HG03432 (cell line): ENCODE measurements at regions not wholly inside any gene's neighbourhood (a gene's known extent, or its start where the extent isn't known, plus 50 kb on each side); places are given as distances from the start of the nearest gene placed in this dataset.
"Not testable (repeated sequence)": the region's sequence is repeated elsewhere in the genome, so short reads cannot be mapped to it uniquely, and the experiment has no call there.

Experiments used
- ATAC-seq: cut with Tn5 transposase; IDR thresholded peaks from one replicate; pipeline ENCODE4 v1.9.1; 2021; ENCODE audit warnings: mild to moderate bottlenecking, moderate library complexity; ENCODE audit not compliant: unreplicated experiment

GRCh38 chr10:63003816-63004453, 129.2 kb upstream of the NRBF2 start:
- ATAC-seq = no peak

DNA sequence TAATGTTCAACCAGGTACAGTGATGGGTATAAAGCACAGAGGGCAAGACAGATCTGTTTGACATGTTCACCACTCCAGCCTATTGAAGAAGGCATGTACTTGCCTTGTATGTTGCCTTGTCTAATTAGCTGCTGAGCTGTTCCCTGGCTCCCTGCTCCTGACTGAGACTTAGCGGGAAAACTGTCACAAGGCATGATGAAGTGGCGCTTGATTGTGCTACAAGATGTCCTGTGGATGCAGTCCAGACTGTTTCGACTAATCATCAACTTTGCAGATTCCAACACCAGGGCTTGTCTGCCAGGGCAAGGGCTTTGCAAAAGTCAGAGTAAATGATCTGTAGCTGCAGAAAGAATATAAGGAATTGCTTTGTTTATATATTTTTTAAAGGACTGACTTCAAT, 136.2 kb upstream of the NRBF2 start:
- no peak for ATAC-seq

- no peak for ATAC-seq
Observed at GRCh38 chr10:62996516-62996915, 136.6 kb upstream of the NRBF2 start.

DNA sequence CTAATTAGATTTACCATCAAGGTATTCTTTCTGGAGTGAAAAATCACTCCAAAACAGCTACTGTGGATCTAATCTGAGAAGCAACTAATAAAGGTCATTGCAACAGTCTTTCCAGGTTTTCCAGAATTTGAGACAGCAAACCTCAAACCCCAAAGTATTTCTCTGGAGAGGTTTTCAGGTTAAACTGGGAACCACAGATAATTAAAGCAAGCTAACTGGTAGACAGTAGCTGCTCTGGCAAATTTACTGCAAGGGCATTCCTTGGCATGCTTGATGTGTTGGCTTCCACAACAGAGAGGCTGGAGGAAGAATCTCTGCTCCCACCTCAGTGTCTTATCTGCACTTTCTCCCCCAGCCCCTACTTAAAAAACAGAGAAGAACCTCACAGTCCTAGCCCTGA, 140.0 kb upstream of the NRBF2 start:
- ATAC-seq = no peak

GRCh38 chr10:62992145-62992721, 140.9 kb upstream of the NRBF2 start:
- ATAC-seq = peak; percentile 78

DNA sequence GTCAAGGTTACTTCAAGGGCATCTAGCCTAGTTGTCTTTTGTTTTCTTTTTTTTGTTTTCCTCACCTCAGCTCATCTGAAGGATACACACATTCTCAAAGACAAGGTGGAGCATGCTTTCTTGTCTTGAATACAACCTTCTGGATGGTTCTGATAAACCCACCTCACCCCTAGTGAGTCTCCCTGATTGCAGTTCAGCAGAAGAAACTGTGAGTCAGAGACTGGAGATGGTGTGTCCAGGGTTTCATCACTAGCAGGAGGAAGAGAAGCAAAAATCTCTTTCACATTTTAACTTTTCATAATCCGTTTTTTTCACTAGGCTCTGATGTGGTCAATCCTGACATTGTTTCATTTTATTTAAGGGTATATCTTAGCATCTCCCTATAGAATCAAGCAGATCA, 143.0 kb upstream of the NRBF2 start:
- no peak for ATAC-seq

- ATAC-seq = no peak
Observed at GRCh38 chr10:62985807-62986600, 147.1 kb upstream of the NRBF2 start.

- ATAC-seq = no peak
Observed at GRCh38 chr10:62981096-62981495, 152.0 kb upstream of the NRBF2 start.

GRCh38 chr10:62980687-62981086, 152.4 kb upstream of the NRBF2 start:
- ATAC-seq = no peak

- ATAC-seq = no peak
Observed at GRCh38 chr10:62979921-62980320, 153.2 kb upstream of the NRBF2 start.

DNA sequence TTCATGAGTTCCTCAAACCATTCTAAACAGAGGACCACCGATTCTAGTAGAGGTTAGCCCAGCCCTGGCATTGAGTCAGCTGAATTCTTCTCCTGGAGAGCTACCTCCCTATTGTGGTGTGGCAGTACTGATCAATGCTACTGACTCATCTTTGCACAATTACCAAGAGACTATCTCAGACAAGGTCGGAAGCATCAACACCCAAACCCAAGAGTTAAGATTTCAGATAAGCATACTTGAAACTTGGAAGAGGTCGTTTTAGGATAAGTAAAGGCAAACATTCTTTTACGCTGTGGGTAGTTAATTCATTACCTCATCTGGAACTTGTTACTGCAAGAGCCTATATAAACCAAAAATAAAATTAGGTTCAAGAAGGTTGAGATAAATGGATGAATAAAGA, 154.6 kb upstream of the NRBF2 start:
- ATAC-seq = no peak

DNA sequence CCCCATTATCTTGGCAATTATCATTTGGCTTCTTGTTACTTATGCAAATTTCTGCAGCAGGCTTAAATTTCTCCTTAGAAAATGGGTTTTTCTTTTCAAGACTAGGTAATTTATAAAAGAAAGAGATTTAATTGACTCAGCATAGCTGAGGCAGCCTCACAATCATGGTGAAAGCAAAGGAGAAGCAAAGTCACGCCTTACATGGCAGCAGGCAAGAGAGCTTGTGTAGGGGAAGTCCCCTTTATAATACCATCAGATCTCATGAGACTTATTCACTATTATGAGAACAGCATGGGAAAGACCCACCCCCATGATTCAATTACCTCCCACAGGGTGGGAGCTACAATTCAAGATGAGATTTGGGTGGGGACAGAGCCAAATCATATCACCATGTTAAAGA, 158.3 kb upstream of the NRBF2 start:
- ATAC-seq = not testable (repeated sequence)

GRCh38 chr10:62972103-62972502, 155.9 kb upstream of the EGR2 start:
- no peak for ATAC-seq

GRCh38 chr10:62964026-62964425, 147.9 kb upstream of the EGR2 start:
- no peak for ATAC-seq

GRCh38 chr10:62961951-62962523, 145.9 kb upstream of the EGR2 start:
- ATAC-seq = no peak

DNA sequence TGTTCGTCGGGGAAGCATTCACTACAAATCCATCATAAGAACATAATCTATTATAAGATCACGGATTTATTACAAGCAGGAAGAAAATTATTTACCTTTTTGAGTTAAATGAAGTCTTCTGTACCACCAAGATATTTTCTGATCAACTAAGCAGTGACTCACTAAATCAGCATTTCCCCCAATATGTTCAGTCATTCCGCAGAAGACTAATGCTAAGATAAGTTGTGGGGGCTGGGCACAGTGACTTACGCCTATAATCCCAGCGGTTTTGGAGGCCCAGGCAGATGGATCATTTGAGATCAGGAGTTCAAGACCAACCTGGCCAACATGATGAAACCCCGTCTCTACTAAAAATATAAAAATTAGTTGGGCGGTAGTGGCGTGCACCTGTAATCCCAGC, 144.2 kb upstream of the EGR2 start:
- no peak for ATAC-seq

DNA sequence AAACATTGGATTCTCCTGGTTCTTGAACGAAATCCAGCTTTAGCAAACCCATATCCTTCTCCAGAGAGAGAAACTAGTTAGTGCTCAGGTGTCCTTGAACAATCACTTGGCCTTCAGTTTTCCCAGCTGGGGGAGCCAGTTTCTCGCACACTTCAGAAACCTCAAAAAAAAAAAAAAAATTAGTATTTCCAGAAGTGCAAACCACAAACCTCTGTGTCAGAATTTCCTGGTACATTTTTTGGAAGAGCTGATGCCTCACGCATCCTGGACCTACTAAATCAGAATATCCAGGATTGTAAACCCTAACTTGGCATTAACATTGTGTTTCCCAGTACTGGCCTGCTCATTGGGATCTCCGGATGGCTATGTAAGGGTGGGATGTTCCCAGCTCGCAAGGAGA, 143.4 kb upstream of the EGR2 start:
- ATAC-seq = no peak

GRCh38 chr10:62958980-62959379, 142.8 kb upstream of the EGR2 start:
- no peak for ATAC-seq

- no peak for ATAC-seq
Observed at GRCh38 chr10:62946278-62946677, 130.1 kb upstream of the EGR2 start.

DNA sequence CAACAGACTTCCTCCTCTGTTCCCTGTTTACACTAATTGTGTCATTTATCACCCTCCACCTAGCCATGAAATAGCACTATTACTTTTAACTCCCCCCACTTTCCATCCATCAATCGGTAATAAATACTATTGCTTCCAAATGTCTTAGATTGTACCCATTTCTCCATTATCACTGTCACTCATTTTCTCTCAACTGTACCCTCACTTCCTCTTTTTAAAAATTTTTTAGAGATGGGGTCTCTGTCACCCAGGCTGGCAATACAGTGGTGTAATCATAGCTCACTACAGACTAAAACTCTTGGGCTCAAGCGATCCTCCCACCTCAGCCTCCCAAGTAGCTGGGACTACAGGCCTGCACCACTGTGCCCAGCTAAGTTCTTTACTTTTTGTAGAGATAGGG, 123.5 kb upstream of the EGR2 start:
- ATAC-seq = no peak

DNA sequence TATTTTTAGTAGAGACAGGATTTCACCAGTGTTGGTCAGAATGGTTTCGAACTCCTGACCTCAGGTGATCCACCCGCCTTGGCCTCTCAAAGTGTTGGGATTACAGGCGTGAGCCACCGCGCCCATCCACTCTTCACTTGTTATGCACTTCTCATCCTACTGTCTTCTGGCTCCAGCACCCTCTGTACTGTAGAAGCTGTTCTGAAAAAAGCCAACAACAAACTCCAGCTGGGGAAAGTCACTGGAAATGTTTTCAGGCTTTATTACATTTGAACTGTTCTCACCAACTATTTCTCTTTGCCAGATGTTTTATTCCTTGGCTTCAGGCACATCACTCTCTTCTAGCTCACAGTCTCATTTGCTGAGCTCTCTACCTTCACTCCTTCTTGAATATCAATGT, 122.5 kb upstream of the EGR2 start:
- ATAC-seq = no peak

DNA sequence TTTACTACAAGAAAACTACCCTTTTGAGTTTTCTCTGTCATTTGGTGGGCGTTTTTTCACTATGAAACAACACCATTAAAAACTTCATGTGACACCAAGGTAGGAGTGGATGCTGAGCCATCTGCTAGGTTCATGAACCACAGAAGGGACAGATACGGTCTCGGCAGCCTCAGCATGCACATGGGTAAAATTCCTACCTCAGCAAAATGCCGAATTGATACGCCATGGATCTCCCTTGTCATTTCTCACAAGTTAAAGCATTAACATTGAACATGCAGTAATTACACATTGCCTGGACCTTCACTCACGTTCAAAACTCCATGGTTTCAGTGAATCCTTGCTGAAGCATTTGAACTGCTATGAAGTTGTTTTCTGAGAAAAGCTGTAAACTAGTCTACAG, 121.5 kb upstream of the EGR2 start:
- no peak for ATAC-seq
